PC-9 (cell line): ENCODE measurements at regions not wholly inside any gene's neighbourhood (a gene's known extent, or its start where the extent isn't known, plus 50 kb on each side); places are given as distances from the start of the nearest gene placed in this dataset.

Experiments
- CTCF ChIP-seq: fragments of 200-600 bp; sonication (generic); conservative IDR thresholded peaks from 2 replicates; pipeline ENCODE4 v1.6.1; 2017; ENCODE audit warnings: mixed run types, antibody characterized with exemption, mild to moderate bottlenecking, moderate library complexity
- EZH2 ChIP-seq: fragments of 200-600 bp; sonication (generic); IDR thresholded peaks from 2 replicates; pipeline ENCODE4 v1.8.0; 2017; ENCODE audit warnings: antibody characterized with exemption, low read depth

- TF ChIP-seq CTCF (no peak), EZH2 (no peak)
Measured at GRCh38 chr3:137259089-137259488, 301.3 kb downstream of the IL20RB start.
